GM18519 (cell line): ENCODE measurements at regions not wholly inside any gene's neighbourhood (a gene's known extent, or its start where the extent isn't known, plus 50 kb on each side); places are given as distances from the start of the nearest gene placed in this dataset.
"Not testable (repeated sequence)": the region's sequence is repeated elsewhere in the genome, so short reads cannot be mapped to it uniquely, and the experiment has no call there.

Experiments
- ATAC-seq: cut with Tn5 transposase; IDR thresholded peaks from one replicate; pipeline ENCODE4 v1.9.1; 2021; ENCODE audit warnings: mild to moderate bottlenecking, moderate library complexity; ENCODE audit not compliant: unreplicated experiment, low FRiP score

GRCh38 chr15:22134941-22135566, 54.7 kb downstream of the OR4M2 start:
- ATAC-seq = not testable (repeated sequence)

DNA sequence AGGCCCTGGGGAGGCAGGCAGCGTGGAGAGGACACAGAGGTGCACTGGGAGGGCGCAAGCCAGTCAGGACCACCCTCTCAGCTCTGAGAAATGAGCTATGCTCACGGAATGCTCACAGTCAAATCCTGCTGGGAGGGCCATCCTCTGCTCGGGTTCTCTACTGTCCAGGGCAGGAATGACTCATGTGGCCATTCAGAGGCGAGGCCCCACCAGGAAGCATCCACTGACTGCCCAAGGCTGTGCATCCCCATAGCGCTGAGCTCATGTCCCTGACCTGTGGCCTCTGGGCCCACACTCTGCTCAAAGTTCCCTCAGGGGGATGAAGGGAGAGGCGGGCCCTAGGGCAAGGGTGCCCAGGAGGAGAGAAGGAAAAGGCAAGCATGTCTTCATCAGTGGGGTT, 57.2 kb downstream of the OR4M2 start:
- ATAC-seq = not testable (repeated sequence)

DNA sequence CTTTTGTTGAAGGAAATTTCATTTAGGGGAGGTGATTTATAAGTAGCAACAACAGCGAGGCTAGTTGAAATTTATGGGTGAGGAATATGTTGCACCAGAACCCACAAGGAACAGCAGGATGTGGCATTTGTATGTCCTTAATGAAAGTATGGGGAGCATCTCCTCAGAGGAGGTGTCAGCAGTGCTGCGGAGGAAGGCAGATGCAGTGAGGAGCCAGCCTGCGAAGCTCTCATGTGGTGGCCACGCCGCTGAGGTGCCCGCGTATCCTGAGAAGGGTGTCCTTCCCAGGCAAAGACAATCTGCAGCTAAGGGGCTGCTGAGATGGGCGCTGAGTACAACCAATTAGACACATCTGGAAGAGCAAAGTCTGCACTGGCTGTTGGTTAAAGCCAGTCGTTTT, 60.8 kb downstream of the OR4M2 start:
- ATAC-seq = not testable (repeated sequence)

- ATAC-seq = peak; percentile 73
Measured at GRCh38 chr15:22148109-22148508, 67.8 kb downstream of the OR4M2 start.

DNA sequence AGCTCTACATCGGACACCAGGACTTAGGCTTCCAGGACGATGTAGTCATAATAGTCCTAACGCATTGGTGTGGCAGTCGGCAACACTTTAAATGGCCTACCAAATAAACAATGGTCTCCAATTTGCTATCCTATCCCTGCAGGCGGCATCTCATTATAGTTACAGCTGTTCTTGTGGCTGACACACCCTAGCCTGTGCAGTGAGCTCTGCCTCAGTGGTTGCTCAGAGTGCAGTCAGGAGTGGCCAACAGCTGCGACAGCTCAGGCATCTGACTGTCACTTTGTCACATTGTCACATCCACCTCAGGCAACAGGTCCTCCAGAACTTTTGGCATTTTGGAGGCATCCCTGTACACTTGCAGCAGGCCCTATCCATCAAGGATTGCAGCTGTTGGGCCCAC, 77.9 kb downstream of the OR4M2 start:
- not testable (repeated sequence) for ATAC-seq

- ATAC-seq = not testable (repeated sequence)
Measured at GRCh38 chr15:22160283-22160682, 80.0 kb downstream of the OR4M2 start.

DNA sequence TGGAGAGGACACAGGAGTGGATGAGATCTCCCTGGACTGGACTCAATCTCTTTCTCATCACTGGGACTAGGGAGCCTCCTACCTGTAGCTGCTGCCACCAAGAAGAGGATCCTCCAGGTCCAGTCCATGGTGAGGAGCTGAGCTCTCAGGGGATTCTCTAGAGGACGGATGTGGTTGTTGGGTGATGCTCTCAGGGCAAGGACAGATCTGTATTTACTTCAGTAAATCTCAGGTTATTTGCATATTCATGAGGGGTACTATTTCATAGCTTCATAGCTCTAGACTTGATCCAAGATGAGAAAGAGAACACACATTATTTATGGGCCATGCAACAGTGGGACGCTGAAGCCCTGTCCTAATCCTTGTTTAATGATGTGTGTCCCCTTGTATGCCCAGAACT, 80.4 kb downstream of the OR4M2 start:
- peak; percentile 67 for ATAC-seq

DNA sequence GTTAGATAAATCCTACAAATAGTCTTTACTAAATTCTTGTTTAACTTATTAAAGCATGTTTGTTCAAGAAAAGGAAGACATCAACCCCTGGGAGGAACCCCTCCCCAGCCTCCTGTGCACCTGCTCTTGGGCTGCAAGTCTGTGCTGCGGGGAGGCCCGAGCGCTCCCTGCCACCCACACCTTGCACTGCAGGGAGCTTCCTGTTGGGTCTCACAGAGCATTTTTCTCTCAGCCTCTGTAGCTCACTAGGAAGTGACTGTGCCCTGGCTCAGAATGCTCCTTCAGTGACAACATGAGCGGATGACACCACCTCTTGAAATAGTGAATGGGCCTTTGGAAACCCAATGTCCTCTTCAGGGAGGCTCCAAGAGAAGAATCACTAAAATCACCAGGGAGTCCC, 81.1 kb downstream of the OR4M2 start:
- ATAC-seq = peak; percentile 71

- ATAC-seq = not testable (repeated sequence)
Measured at GRCh38 chr15:22163715-22164114, 83.4 kb downstream of the OR4M2 start.

DNA sequence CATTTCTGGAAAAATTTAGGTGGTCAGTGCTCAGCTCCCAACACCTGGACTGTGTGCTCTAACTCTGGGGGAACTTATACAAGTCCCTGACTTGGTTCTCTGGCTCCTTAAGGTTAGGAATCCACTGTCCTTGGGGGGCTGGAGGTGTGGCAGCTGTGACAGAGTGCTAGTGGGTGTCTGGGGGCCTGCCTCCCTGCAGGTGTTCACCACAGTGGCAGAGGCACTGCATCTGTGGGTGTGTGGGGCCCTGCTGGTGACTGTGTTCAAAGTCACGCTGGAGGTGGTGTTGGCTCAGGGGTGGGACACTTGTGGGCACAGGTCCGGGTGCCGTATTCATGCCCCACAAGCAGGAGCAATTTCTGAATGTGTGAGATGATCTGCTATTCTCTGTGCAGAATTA, 87.2 kb downstream of the OR4M2 start:
- ATAC-seq = not testable (repeated sequence)

DNA sequence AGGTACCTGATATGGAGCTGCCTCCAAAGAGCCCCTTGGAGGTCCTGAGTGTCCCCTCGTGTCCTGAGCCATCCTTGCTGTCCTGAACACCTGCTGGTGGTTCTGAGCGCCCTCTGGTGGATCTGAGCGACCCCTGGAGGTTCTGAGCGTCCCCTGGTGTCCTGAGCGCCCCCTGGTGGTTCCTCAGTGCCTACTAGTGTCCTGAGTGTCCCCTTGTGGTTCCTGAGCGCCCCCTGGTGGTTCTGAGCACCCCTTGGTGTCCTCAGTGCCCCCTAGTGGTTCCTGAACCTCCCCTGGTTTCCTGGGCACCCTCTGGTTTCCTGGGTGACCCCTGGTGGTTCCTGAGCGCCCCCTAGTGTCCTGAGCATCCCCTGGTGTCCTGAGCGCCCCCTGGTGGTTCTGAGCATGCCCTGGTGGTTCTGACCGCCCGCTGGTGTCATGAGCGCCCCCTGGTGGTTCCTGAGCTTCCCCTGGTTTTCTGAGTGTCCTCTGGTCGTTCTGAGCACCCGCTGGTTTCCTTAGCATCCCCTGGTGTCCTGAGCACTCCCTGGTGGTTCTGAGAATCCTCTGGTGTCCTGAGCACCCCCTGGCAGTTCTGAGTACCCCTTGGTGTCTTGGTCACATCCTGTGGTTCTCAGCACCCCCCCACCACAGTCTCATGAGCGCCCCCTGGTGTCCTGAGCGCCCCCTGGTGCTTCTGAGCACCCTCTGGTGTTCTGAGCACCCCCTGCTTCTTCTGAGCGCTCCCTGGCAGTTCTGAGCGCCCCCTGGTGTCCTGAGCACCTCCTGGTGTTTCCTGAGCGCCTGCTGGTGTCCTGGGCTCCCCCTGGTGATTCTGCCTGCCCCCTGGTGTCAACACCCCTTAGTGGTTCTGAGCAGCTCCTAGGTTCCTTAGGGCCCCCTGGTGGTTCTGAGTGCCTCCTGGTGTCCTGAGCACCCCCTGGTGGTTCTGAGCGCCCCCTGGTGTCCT, 93.0 kb downstream of the OR4M2 start:
- ATAC-seq = peak; percentile 53

DNA sequence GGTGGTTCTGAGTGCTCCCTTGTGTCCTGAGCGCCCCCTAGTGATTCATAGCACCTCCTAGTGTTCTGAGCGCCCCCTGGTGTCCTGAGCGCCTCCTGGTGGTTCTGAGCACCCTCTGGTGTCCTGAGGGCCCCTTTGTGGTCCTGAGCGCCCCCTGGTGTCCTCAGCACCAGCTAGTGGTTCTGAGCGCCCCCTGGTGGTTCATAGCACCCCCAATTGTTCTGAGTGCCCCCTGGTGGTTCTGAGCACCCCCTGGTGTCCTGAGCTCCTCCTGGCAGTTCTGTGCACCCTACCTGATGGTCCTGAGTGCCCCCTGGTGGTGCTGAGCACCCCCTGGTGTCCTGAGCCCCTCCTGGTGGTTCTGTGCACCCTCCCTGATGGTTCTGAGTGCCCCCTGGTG, 93.8 kb downstream of the OR4M2 start:
- ATAC-seq = peak; percentile 42

DNA sequence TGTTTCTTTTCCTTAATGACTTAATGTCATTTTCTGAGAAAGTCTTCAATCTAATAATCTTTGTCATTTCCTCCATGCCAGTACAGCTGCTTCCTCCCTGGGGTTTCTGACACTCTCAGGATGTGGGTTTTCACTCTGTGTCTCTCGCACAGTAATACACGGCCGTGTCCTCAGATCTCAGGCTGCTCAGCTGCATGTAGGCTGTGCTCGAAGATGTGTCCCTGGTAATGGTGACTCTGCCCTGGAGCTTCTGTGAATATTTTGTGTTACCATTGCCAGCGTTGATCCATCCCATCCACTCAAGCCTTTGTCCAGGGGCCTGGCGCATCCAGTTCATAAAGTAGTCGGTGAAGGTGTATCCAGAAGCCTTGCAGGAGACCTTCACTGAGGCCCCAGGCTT, 97.6 kb downstream of the OR4M2 start:
- not testable (repeated sequence) for ATAC-seq

- not testable (repeated sequence) for ATAC-seq
Measured at GRCh38 chr15:22178438-22178837, 98.1 kb downstream of the OR4M2 start.

DNA sequence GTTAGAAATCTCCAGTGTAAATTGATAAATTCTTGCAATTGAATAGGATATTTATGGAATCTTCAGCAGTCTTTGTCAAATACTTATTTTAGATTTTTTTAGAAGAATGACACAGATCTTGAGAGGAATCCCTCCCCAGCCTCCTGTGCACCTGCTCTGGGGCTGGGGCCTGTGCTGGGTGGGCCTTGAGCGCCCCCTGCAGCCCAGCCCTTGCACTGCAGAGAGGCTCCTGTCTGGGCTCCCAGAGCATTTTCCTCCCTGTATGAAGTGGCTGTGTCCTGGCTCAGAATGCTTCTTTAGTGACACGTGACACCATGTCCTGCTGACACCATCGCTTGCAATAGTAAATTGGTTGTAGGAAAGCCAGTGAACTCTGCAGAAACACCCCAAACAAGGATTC, 98.7 kb downstream of the OR4M2 start:
- ATAC-seq = not testable (repeated sequence)

DNA sequence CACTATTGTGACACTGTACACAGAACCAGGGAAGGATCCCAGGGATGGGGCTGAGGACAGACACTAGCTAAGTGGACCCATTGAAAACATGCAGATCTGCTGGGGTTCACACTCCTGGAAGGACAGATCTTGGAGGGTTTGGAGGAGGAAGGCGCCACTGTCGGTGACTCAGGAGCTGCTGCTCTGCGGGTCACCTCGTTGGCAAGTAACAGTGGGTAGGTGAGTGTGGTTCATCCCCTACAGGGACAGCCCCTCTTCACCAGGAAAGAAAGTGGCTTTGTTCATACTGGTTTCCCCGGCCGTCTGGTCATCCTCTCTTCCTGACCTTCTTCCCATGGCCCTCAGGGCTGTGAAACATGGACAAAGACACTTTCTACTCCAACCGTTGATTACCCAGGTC, 100.3 kb downstream of the OR4M2 start:
- not testable (repeated sequence) for ATAC-seq

- not testable (repeated sequence) for ATAC-seq
Measured at GRCh38 chr15:22184678-22185077, 104.4 kb downstream of the OR4M2 start.

DNA sequence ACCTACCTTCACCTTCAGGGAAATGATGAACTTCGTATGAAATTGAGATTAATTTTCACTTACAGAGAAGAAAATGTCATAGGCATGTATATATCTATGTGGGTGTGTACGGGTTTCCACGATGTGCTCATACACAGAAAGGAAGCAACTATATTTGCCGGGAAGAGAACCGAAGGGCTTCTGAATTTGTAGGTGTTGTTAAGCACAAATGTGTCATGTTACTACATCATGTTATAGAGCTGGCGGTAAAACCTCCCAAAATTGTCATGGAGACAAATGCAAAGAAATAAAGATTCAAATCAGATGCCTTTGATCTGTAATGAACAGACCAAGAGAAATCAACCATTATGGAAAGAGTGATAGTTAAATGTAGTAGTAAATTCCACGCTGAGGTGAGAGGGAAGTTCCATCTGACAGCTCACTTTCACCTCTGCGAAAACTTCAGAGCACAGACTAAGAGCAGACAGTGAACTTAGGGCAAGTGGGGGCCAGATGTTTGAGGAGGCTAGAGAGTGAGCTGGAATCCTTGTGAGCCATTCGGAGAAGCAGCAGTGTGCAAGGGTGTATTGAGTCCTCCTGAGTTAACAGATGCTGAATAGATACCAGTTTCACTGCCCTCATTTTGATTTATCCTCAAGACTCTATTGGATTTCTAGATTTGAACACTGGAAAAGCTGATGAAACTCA, 106.7 kb downstream of the OR4M2 start:
- not testable (repeated sequence) for ATAC-seq

GRCh38 chr15:22191818-22192217, 111.5 kb downstream of the OR4M2 start:
- ATAC-seq = not testable (repeated sequence)

DNA sequence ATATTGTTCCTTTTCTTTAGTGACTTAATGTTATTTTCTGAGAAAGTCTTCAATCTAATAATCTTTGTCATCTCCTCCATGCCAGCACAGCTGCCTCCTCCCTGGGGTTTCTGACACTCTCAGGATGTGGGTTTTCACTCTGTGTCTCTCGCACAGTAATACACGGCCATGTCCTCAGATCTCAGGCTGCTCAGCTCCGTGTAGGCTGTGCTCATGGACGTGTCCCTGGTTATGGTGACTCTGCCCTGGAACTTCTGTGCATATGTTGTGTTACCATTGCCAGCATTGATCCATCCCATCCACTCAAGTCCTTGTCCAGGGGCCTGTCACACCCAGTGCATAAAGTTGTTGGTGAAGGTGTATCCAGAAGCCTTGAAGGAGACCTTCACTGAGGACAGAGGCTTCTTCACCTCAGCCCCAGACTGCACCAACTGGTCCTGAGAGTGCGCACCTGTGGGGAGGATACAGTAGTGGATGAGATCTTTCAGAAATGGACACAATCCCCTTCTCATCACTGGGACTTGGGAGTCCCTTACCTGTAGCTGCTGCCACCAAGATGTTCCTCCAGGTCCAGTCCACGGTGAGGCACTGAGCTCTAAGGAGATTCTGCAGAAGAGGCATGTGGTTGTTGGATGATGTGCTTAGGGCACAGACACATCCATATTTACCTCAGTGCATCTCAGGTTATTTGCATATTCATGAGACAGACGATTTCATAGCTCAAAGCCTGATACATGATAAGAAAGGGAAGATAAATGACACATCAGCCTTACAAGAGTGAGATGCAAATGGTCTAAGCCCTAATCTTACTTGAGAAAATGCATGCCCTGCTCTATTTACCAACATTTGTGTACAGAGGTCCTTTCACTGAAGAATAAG, 114.7 kb downstream of the OR4M2 start:
- not testable (repeated sequence) for ATAC-seq
